ENCODE measurements at regions not wholly inside any gene's neighbourhood (a gene's known extent, or its start where the extent isn't known, plus 50 kb on each side); places are given as distances from the start of the nearest gene placed in this dataset.

DNA sequence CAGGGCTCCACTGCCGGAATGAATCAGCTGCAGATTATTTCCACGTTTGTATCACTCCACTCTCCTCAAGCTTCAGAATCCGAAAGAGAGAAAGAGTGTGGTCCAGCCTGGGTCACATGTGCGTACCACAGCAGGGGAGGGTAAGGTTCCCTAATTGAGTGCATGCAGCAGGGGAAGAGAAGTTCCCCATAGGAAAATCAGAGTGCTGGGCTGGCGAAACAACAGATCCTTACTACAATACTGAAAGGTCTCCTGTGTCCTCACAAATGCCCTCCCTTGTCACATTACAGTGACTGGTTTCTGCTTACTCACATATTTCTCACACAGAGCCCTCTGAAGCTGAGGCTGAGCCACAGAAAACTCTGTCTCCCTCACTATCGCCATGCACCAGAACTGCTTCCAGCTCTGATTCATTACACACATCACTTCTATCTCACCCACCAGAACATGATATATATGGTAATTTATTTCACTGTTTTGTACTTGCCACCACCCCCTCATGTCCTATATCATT is 532.2 kb upstream of the TUSC1 start:
- TF ChIP-seq CHD2 (IDR thresholded peaks at IDR 0.05; ENCODE audit: low read length), result no peak
- no peak for TF ChIP-seq RNF2 (IDR thresholded peaks at IDR 0.05; ENCODE audit: borderline replicate concordance, low read depth, low read length, missing control alignments, poor library complexity, severe bottlenecking)
- no peak for TF ChIP-seq CBX5 (IDR thresholded peaks at IDR 0.05; ENCODE audit: low read depth, low read length)
- TF ChIP-seq CHD1 (IDR thresholded peaks at IDR 0.05; ENCODE audit: low read depth, low read length), result no peak
- no peak for TF ChIP-seq CTCF (IDR thresholded peaks at IDR 0.05; ENCODE audit: control extremely low read depth in 1 of 3, insufficient read depth in 1 of 3, low read depth in 1 of 3, low read length in 3 of 3)
- no peak for TF ChIP-seq CEBPB (IDR thresholded peaks at IDR 0.05; ENCODE audit: low read depth, low read length)
- no peak for TF ChIP-seq SIN3A (conservative IDR thresholded peaks at IDR 0.05 in 1 of 2, IDR thresholded peaks at IDR 0.05 in 1 of 2; ENCODE audit: low read depth in 1 of 2, low read length in 2 of 2)
- no peak for TF ChIP-seq GABPA (IDR thresholded peaks at IDR 0.05; ENCODE audit: borderline replicate concordance, insufficient read depth, low read length)
- TF ChIP-seq POLR2A (IDR thresholded peaks at IDR 0.05; ENCODE audit: control extremely low read depth in 1 of 2, low read depth in 2 of 2, low read length in 2 of 2), result no peak
